H1 (cell line): ENCODE measurements at regions not wholly inside any gene's neighbourhood (a gene's known extent, or its start where the extent isn't known, plus 50 kb on each side); places are given as distances from the start of the nearest gene placed in this dataset.

Experiments
- CTCF ChIA-PET: fragments of 300-600 bp; sonication (Branson Sonifier 250); formaldehyde crosslinking; loops from one replicate; lab custom pipeline; 2021; ENCODE audit not compliant: partially characterized antibody; lab: Charles Lee
- POLR2A ChIA-PET: fragments of 300-600 bp; sonication (Branson Sonifier 250); formaldehyde crosslinking; loops from one replicate; lab custom pipeline; 2021; ENCODE audit warnings: inconsistent platforms; ENCODE audit not compliant: partially characterized antibody; lab: Charles Lee
- DNase-seq, 2 experiments: peaks; one replicate each; pipeline versions ENCODE4 v3.0.0 to v3.0.0-alpha.2; 2010 to 2022; ENCODE audit warnings: low spot score in 2 of 2, low read depth in 1 of 2, mixed read lengths in 1 of 2
- FAIRE-seq: peaks from 2 replicates; lab custom pipeline; 2011; peaks lifted over from hg19 to GRCh38; lab: Jason Lieb, UNC
- H2AFZ ChIP-seq: 2 replicates; pipeline ENCODE4 v1.8.1; 2012; ENCODE audit warnings: low read length, inconsistent platforms
- H2AK5ac ChIP-seq: 2 replicates; pipeline ENCODE4 v1.6.1; 2013; ENCODE audit warnings: low read depth, low read length
- H2BK120ac ChIP-seq: replicated peaks from 2 replicates; pipeline ENCODE3; 2013; ENCODE audit warnings: low read depth, low read length, inconsistent platforms
- H2BK12ac ChIP-seq: 2 replicates; pipeline ENCODE4 v1.6.1; 2013; ENCODE audit warnings: low read depth, low read length
- H2BK15ac ChIP-seq: 2 replicates; pipeline ENCODE4 v1.6.1; 2013; ENCODE audit warnings: low read length
- H2BK20ac ChIP-seq: 2 replicates; pipeline ENCODE4 v1.6.1; 2013; ENCODE audit warnings: low read length
- H2BK5ac ChIP-seq: 2 replicates; pipeline ENCODE4 v1.6.1; 2013; ENCODE audit warnings: low read depth, low read length
- H3K14ac ChIP-seq: 2 replicates; pipeline ENCODE4 v1.6.1; 2013; ENCODE audit warnings: inconsistent platforms; ENCODE audit not compliant: insufficient read length
- H3K18ac ChIP-seq: 2 replicates; pipeline ENCODE4 v1.6.1; 2013; ENCODE audit warnings: low read length; ENCODE audit errors: extremely low read depth
- H3K23ac ChIP-seq: 2 replicates; pipeline ENCODE4 v1.6.1; 2013; ENCODE audit warnings: inconsistent platforms; ENCODE audit not compliant: insufficient read length
- H3K23me2 ChIP-seq: 2 replicates; pipeline ENCODE4 v1.6.1; 2013; ENCODE audit warnings: low read depth, low read length
- H3K27ac ChIP-seq: 2 replicates; pipeline ENCODE4 v1.6.1; 2011; ENCODE audit warnings: low read depth, low read length, inconsistent platforms
- H3K27me3 ChIP-seq, 4 experiments: replicated peaks in 1 of 4; 1 replicate in 1 of 4; 2 replicates in 3 of 4; pipeline versions ENCODE4 v1.6.1 to v1.8.1; 2011 to 2013; ENCODE audit warnings: low read length in 3 of 4, mild to moderate bottlenecking in 3 of 4, inconsistent platforms in 2 of 4, mixed read lengths in 2 of 4, moderate library complexity in 1 of 4; ENCODE audit not compliant: control insufficient read depth in 3 of 4, insufficient read depth in 3 of 4; ENCODE audit errors: extremely low read depth in 1 of 4
- H3K36me3 ChIP-seq, 4 experiments: 2 replicates each; pipeline versions ENCODE4 v1.6.1 to v1.8.1; 2011 to 2013; ENCODE audit warnings: mild to moderate bottlenecking in 4 of 4, low read length in 3 of 4, moderate library complexity in 2 of 4, control low read depth in 1 of 4, inconsistent platforms in 1 of 4; ENCODE audit not compliant: insufficient read depth in 4 of 4, control insufficient read depth in 2 of 4
- H3K4ac ChIP-seq: replicated peaks from 2 replicates; pipeline ENCODE3; 2013; ENCODE audit warnings: low read length, low read depth, mixed read lengths, inconsistent platforms; ENCODE audit not compliant: insufficient read length
- H3K4me1 ChIP-seq, 4 experiments: replicated peaks in 1 of 4; 1 replicate in 1 of 4; 2 replicates in 3 of 4; pipeline versions ENCODE4 v1.6.1 to v1.8.1; 2011 to 2013; ENCODE audit warnings: low read length in 3 of 4, inconsistent platforms in 2 of 4, mixed read lengths in 1 of 4; ENCODE audit not compliant: insufficient read depth in 4 of 4, control insufficient read depth in 3 of 4
- H3K4me2 ChIP-seq, 2 experiments: 2 replicates each; pipeline versions ENCODE4 v1.6.1 to v1.8.1; 2011 to 2013; ENCODE audit warnings: low read depth in 2 of 2, low read length in 2 of 2, control low read depth in 1 of 2, inconsistent platforms in 1 of 2, mild to moderate bottlenecking in 1 of 2; ENCODE audit not compliant: insufficient read depth in 1 of 2
- H3K4me3 ChIP-seq, 4 experiments: fragments of 200-600, 300-600 bp in 1 of 4; sonication (generic), shearing (Covaris generic), sonication (Bioruptor Twin) in 1 of 4; 2 replicates each; pipeline versions ENCODE4 v1.5.1 to v1.8.1; 2011 to 2016; ENCODE audit warnings: low read length in 4 of 4, low read depth in 3 of 4, control low read depth in 2 of 4, inconsistent platforms in 2 of 4, mild to moderate bottlenecking in 2 of 4, mixed read lengths in 1 of 4, moderate library complexity in 1 of 4; ENCODE audit not compliant: insufficient read depth in 2 of 4; ENCODE audit errors: extremely low read depth in 1 of 4
- H3K56ac ChIP-seq: replicated peaks from 2 replicates; pipeline ENCODE3; 2013; ENCODE audit warnings: low read depth, mild to moderate bottlenecking, mixed read lengths, low read length, inconsistent platforms; ENCODE audit not compliant: insufficient read length
- H3K79me1 ChIP-seq: 2 replicates; pipeline ENCODE4 v1.6.1; 2013; ENCODE audit warnings: low read depth, low read length, control low read depth
- H3K79me2 ChIP-seq, 2 experiments: 2 replicates each; pipeline versions ENCODE4 v1.6.1 to v1.8.1; 2012 to 2013; ENCODE audit warnings: low read length in 2 of 2, mild to moderate bottlenecking in 2 of 2, inconsistent platforms in 1 of 2; ENCODE audit not compliant: insufficient read depth in 2 of 2, control insufficient read depth in 1 of 2
- H3K9ac ChIP-seq, 4 experiments: replicated peaks in 1 of 4; 1 replicate in 1 of 4; 2 replicates in 3 of 4; pipeline versions ENCODE4 v1.6.1 to v1.8.1; 2011 to 2013; ENCODE audit warnings: low read depth in 3 of 4, low read length in 3 of 4, control low read depth in 2 of 4, mild to moderate bottlenecking in 2 of 4, moderate library complexity in 2 of 4, inconsistent platforms in 1 of 4; ENCODE audit errors: extremely low read depth in 1 of 4
- H3K9me3 ChIP-seq, 2 experiments: 2 replicates each; pipeline versions ENCODE4 v1.6.1 to v1.8.1; 2012 to 2013; ENCODE audit warnings: mild to moderate bottlenecking in 2 of 2, moderate library complexity in 2 of 2, control low read depth in 1 of 2, inconsistent platforms in 1 of 2, low read depth in 1 of 2, low read length in 1 of 2, mixed read lengths in 1 of 2; ENCODE audit not compliant: insufficient read depth in 2 of 2
- H4K20me1 ChIP-seq, 2 experiments: replicated peaks in 1 of 2; 2 replicates each; pipeline versions ENCODE3 to v1.8.1; 2011 to 2013; ENCODE audit warnings: inconsistent platforms in 2 of 2, low read length in 2 of 2, mild to moderate bottlenecking in 1 of 2; ENCODE audit not compliant: insufficient read depth in 2 of 2, control insufficient read depth in 1 of 2
- H4K5ac ChIP-seq: 2 replicates; pipeline ENCODE4 v1.6.1; 2013; ENCODE audit warnings: low read length, low read depth, mixed read lengths, inconsistent platforms; ENCODE audit not compliant: insufficient read length
- H4K8ac ChIP-seq: 2 replicates; pipeline ENCODE4 v1.8.0; 2013; ENCODE audit warnings: mild to moderate bottlenecking, moderate library complexity, low read length, inconsistent platforms; ENCODE audit not compliant: insufficient read depth; ENCODE audit errors: extremely low read depth
- H4K91ac ChIP-seq: replicated peaks from 2 replicates; pipeline ENCODE3; 2013; ENCODE audit warnings: low read length, mixed read lengths, inconsistent platforms; ENCODE audit not compliant: insufficient read length
- CBX8 ChIP-seq: fragments of 300-800, 300-1000 bp; sonication (generic); IDR thresholded peaks from 2 replicates; pipeline ENCODE4 v1.7.1; 2016; ENCODE audit warnings: low read depth, low read length, borderline replicate concordance
- CEBPB ChIP-seq: IDR thresholded peaks from 2 replicates; pipeline ENCODE4 v1.6.1; 2012; ENCODE audit warnings: low read depth, low read length
- CREB1 ChIP-seq: IDR thresholded peaks from 2 replicates; pipeline ENCODE4 v1.6.1; 2012; ENCODE audit warnings: inconsistent platforms
- CTBP2 ChIP-seq: IDR thresholded peaks from 2 replicates; pipeline ENCODE4 v1.7.0; 2011; ENCODE audit warnings: borderline replicate concordance, mild to moderate bottlenecking, moderate library complexity, mixed read lengths, low read length; ENCODE audit not compliant: insufficient read depth, insufficient read length
- EZH2 ChIP-seq: fragments of 200-600 bp; sonication (generic); IDR thresholded peaks from 2 replicates; pipeline ENCODE4 v1.7.1; 2012; ENCODE audit warnings: low read depth, mild to moderate bottlenecking, moderate library complexity, low read length, inconsistent platforms; ENCODE audit not compliant: severe bottlenecking
- HDAC2 ChIP-seq, 2 experiments: fragments of 300-600 bp in 1 of 2; sonication (generic) in 1 of 2; IDR thresholded peaks; 2 replicates each; pipeline ENCODE4 v1.6.1; 2011 to 2012; ENCODE audit warnings: low read depth in 2 of 2, low read length in 2 of 2, mild to moderate bottlenecking in 2 of 2, moderate library complexity in 2 of 2, borderline replicate concordance in 1 of 2, inconsistent platforms in 1 of 2
- JUND ChIP-seq: IDR thresholded peaks from 2 replicates; pipeline ENCODE4 v1.6.1; 2011; ENCODE audit warnings: mild to moderate bottlenecking, improper control_type of control experiment, low read length
- MAFK ChIP-seq: IDR thresholded peaks from 2 replicates; pipeline ENCODE4 v1.6.1; 2012; ENCODE audit warnings: low read depth, mild to moderate bottlenecking, improper control_type of control experiment, low read length
- PHF8 ChIP-seq: fragments of 200-600 bp; sonication (generic); conservative IDR thresholded peaks from 2 replicates; pipeline ENCODE4 v1.7.1; 2012; ENCODE audit warnings: low read depth, mild to moderate bottlenecking, inconsistent platforms, low read length, moderate library complexity
- SP4 ChIP-seq: IDR thresholded peaks from 2 replicates; pipeline ENCODE4 v1.6.1; 2012; ENCODE audit warnings: low read length, inconsistent platforms
- TEAD4 ChIP-seq: IDR thresholded peaks from 2 replicates; pipeline ENCODE4 v1.6.1; 2012; ENCODE audit warnings: low read depth, low read length, inconsistent platforms, mixed read lengths
- WGBS, 2 experiments: shearing (Covaris generic) in 1 of 2; methylation state at CpG; one replicate each; pipeline versions ENCODE4 v1.1.6 to v1.1.7; 2013 to 2015; ENCODE audit warnings: low lambda C conversion rate in 2 of 2, mixed read lengths in 2 of 2, inconsistent platforms in 1 of 2, low coverage in 1 of 2, missing lambda C conversion rate in 1 of 2; ENCODE audit not compliant: insufficient replicate concordance in 2 of 2, insufficient coverage in 1 of 2, insufficient read length in 1 of 2; ENCODE audit errors: extremely low coverage in 1 of 2, missing lambda C conversion rate in 1 of 2; 5-methylcytosine and 5-hydroxymethylcytosine counted together

DNA sequence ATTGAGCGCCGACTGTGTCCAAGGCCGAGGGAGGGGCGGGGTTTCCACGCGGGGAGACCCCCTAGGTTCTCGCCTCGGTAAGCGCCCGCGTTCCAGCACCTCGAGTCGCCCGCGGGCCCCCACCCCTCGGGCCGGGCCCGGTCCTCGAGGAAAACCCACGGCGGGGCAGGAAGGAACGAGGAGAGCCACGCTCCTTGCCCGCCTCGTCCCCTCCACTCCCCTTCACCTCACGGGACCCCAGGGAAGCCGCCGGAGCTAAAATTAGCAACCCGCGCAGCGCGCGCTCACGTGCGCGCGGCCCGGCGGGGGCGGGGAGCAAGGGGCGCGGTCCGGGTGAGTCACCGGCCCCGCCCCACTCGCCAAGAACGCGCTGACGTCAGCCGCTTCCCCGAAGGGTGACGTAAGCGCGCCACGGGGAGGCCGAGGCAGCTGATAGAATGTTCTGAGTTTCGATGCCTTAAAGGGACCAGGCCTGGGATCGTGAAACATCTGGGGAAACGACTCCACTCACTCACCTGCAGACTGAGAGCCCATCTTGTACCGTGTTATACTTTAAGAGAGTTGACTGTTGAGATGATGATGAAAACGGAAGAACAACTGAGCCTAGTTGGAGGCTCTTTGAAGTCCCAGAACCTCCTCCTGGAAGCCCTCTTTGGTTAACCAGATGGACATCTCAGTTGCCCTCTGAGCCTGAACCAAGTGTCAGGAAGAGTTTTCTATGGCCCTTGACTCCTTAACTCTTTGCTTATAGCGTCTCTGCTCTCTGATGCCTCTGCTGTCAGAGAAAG, 49.7 kb upstream of the ATF3 start:
- H4K91ac ChIP-seq, result peak overlapping the region; percentile 35
- peak overlapping the region; percentile 99 for H2AFZ ChIP-seq
- peaks cover 5% of the 10 kb centered on the region; the same call in 1 of the 2 replicates for H3K23me2 ChIP-seq
- 10% methylated on average over 20 of the region's 62 CpGs; no CpG with 5 or more reads in 1 of the 2 experiments for WGBS, 2 experiments
- peak overlapping the region; percentile 20; the same call in 1 of the 2 replicates for H2BK15ac ChIP-seq
- H3K23ac ChIP-seq, result no peak overlapping the region
- peaks cover 0 to 13% (median 5%) of the 10 kb centered on the region in 4 experiments; a peak in 4 of 7 replicates for H3K27me3 ChIP-seq
- no peaks in the 10 kb centered on the region for H3K79me2 ChIP-seq
- H3K9ac ChIP-seq, result peak overlapping the region in 3 of 4 experiments; percentile 54 to 76 (median 62); a peak in 6 of 7 replicates
- no peaks in the 10 kb centered on the region for H3K36me3 ChIP-seq
- ChIA-PET CTCF (interaction anchor here (0.9 to 1.0 kb wide), 3 partner anchors 38 to 101 kb away, joined by 3 to 6 read pairs (median 5); no protein-coding TSS in a partner anchor), POLR2A (interaction anchor here (0.8 to 6.6 kb wide), 9 partner anchors 10 to 142 kb away, joined by 3 to 61 read pairs (median 5); partner anchors contain the start of gene ATF3)
- H4K5ac ChIP-seq, result no peak overlapping the region
- no peaks in the 10 kb centered on the region; a peak in 1 of 4 replicates for H3K9me3 ChIP-seq
- peak overlapping the region; percentile 11; the same call in 1 of the 2 replicates for H2AK5ac ChIP-seq
- H3K4me1 ChIP-seq, result peaks cover 0 to 8% (median 2%) of the 10 kb centered on the region in 4 experiments; a peak in 6 of 7 replicates
- peak; percentile 53 to 95 for DNase-seq
- H2BK5ac ChIP-seq, result peak overlapping the region; percentile 57; the same call in 1 of the 2 replicates
- no peak overlapping the region for H3K4ac ChIP-seq
- FAIRE-seq, result no peak
- H3K56ac ChIP-seq, result peak overlapping the region; percentile 36
- H2BK120ac ChIP-seq, result no peak overlapping the region
- peak overlapping the region; percentile 85 to 98 for H3K4me2 ChIP-seq
- H2BK12ac ChIP-seq, result peak overlapping the region; percentile 82
- peak overlapping the region; percentile 29; the same call in 1 of the 2 replicates for H3K27ac ChIP-seq
- H3K4me3 ChIP-seq, result peak overlapping the region; percentile 54 to 68 (median 60)
- H4K8ac ChIP-seq, result peak overlapping the region; percentile 99
- 0 out of 2 replicates have a peak overlapping the region, but pooled peaks have one; percentile 27 for H2BK20ac ChIP-seq
- H3K14ac ChIP-seq, result no peak overlapping the region
- H3K79me1 ChIP-seq, result no peaks in the 10 kb centered on the region
- H3K18ac ChIP-seq, result peak overlapping the region; percentile 25; the same call in 1 of the 2 replicates
- no peaks in the 10 kb centered on the region for H4K20me1 ChIP-seq
- TF ChIP-seq SP4 (no peak), EZH2 (no peak), PHF8 (peak; percentile 74; the same call in 1 of the 2 replicates), HDAC2 (IDR thresholded peaks at IDR 0.05; ENCODE audit: borderline replicate concordance in 1 of 2, low read depth in 2 of 2, low read length in 2 of 2) (peak in 1 of 2 experiments; percentile 38; a peak in 1 of 4 replicates), CREB1 (peak; percentile 95), TEAD4 (peak; percentile 25; the same call in 1 of the 2 replicates), MAFK (no peak), JUND (peak; percentile 98), CTBP2 (no peak), CEBPB (peak; percentile 61; the same call in 1 of the 2 replicates), CBX8 (no peak)
